GM06990 (cell line): ENCODE measurements at regions not wholly inside any gene's neighbourhood (a gene's known extent, or its start where the extent isn't known, plus 50 kb on each side); places are given as distances from the start of the nearest gene placed in this dataset.

Source experiments
- DNase-seq: peaks from one replicate; pipeline ENCODE4 v3.0.0-alpha.2; 2011; ENCODE audit not compliant: insufficient read length; ENCODE audit errors: extremely low read depth
- H3K27me3 ChIP-seq: replicated peaks from 2 replicates; pipeline ENCODE4 v1.6.0; 2011; ENCODE audit warnings: low read length; ENCODE audit not compliant: control insufficient read depth, insufficient read depth
- H3K36me3 ChIP-seq: 2 replicates; pipeline ENCODE4 v1.5.1; 2011; ENCODE audit warnings: low read length; ENCODE audit not compliant: control insufficient read depth, insufficient read depth
- H3K4me3 ChIP-seq: replicated peaks from 2 replicates; pipeline ENCODE4 v1.5.1; 2011; ENCODE audit warnings: low read depth, mild to moderate bottlenecking, control low read depth, low read length
- CTCF ChIP-seq: IDR thresholded peaks from 2 replicates; pipeline ENCODE4 v1.5.1; 2011; ENCODE audit warnings: low read length, control low read depth, mild to moderate bottlenecking, inconsistent platforms; ENCODE audit not compliant: insufficient read depth, poor library complexity, severe bottlenecking

- no peak for DNase-seq
- Histone ChIP-seq H3K4me3 (no peak overlapping the region), H3K36me3 (no peaks in the 10 kb centered on the region), H3K27me3 (no peaks in the 10 kb centered on the region)
- no peak for TF ChIP-seq CTCF
These were observed 159.2 kb upstream of the CST7 start for GRCh38 chr20:24789877-24790276.

GRCh38 chr20:24790746-24791283, 158.3 kb upstream of the CST7 start:
- DNase-seq, result no peak
- Histone ChIP-seq H3K4me3 (no peak overlapping the region), H3K36me3 (no peaks in the 10 kb centered on the region), H3K27me3 (no peaks in the 10 kb centered on the region)
- no peak for TF ChIP-seq CTCF

- DNase-seq, result no peak
- H3K4me3 ChIP-seq, result no peak overlapping the region
- H3K27me3 ChIP-seq, result no peaks in the 10 kb centered on the region
- no peaks in the 10 kb centered on the region for H3K36me3 ChIP-seq
- no peak for TF ChIP-seq CTCF
These were observed 157.1 kb upstream of the CST7 start for GRCh38 chr20:24791953-24792352.

GRCh38 chr20:24792641-24793495, 156.2 kb upstream of the CST7 start:
- H3K27me3 ChIP-seq, result no peaks in the 10 kb centered on the region
- H3K4me3 ChIP-seq, result no peak overlapping the region
- TF ChIP-seq CTCF, result no peak
- DNase-seq, result no peak
- no peaks in the 10 kb centered on the region for H3K36me3 ChIP-seq

GRCh38 chr20:24795436-24795835, 153.6 kb upstream of the CST7 start:
- no peak for DNase-seq
- TF ChIP-seq CTCF, result no peak
- no peaks in the 10 kb centered on the region; the same call in 1 of the 2 replicates for H3K27me3 ChIP-seq
- H3K36me3 ChIP-seq, result no peaks in the 10 kb centered on the region
- H3K4me3 ChIP-seq, result no peak overlapping the region

- no peak for DNase-seq
- Histone ChIP-seq H3K4me3 (no peak overlapping the region), H3K36me3 (no peaks in the 10 kb centered on the region), H3K27me3 (no peaks in the 10 kb centered on the region; the same call in 1 of the 2 replicates)
- TF ChIP-seq CTCF, result no peak
These were observed 152.8 kb upstream of the CST7 start for GRCh38 chr20:24796236-24796635.
